ENCODE measurements at regions not wholly inside any gene's neighbourhood (a gene's known extent, or its start where the extent isn't known, plus 50 kb on each side); places are given as distances from the start of the nearest gene placed in this dataset.

DNA sequence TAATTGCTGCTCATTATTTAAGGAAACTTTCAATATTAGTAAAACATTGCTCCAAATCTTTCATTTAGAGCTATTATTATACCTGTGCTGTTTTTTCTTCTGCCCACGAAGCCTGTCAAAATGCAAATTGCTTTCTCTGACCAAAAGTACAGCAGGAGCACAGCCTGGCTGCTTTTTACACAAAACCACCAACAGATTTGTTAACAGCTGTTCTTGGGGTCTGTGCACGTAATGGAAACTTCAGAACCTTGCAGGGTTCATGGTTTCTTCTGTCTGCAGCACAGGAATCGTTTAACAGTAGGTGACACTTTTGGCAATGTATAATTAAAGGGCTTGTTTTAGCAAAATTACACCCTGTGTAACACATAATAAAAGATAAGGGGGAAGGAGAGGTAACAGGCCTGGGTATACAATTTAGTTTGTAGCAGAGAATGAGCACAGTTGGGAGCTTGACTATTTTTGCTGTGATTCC lies 447.3 kb downstream of the KCNJ3 start (continued):
- TF ChIP-seq, protein P1, sequence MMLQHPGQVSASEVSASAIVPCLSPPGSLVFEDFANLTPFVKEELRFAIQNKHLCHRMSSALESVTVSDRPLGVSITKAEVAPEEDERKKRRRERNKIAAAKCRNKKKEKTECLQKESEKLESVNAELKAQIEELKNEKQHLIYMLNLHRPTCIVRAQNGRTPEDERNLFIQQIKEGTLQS (CRISPR knock-in tag; conservative IDR thresholded peaks at IDR 0.05), result no peak

DNA sequence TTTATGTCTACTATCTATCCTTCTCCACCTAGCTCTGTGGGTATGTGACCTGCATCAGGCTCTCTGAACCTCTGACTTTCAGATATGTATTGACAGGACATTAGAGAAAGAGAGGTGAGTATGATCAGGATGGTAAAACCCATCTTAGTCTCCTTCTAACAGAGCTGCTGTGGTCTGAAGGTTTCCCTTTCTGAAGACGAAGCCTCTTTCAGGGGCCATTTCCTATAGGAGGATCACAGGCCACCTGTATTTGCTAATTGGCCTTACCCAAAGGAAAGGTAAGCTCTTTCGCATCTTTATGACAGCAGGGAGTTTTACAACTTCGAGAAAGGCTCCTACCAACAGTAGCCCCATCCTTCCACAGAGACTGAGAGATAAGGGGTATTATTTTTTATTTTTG lies 442.9 kb downstream of the KCNJ3 start:
- CTCF ChIA-PET, result no interaction called here
- no peak overlapping the region for H3K27ac Mint-ChIP-seq

DNA sequence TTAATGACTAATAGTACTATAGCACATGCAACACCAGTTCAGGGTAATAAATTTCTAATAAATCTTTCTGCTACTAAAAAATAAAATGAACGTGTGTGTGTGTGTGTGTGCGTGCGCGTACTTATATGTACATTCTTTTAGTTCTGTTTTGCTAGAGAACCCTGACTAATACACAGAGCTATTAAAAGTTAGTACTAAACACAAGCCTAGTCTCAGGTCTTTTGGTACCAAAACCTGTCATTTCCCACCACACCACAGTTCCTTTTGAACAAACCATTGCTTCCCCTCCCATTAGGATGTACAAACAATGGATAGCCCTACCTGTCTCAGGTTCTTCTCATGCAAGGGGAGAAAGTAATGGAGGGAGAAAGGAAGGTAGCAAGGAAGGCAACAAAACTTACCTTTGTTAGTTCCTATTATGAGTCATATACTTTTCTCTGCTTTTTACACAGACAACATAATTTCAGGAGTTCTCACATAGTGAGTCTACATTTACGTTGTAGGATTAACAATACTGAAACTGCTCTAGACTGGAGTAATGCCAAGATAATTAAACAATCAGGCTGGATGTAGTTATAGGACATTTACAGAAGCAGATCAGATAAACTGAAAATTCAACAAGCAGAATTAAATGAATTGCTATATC lies 427.2 kb downstream of the KCNJ3 start:
- Mint-ChIP-seq H3K4me3 (no peak overlapping the region), H3K9me3 (no peaks in the 10 kb centered on the region), H3K27me3 (ENCODE audit: low read depth) (no peaks in the 10 kb centered on the region), H3K4me1 (no peaks in the 10 kb centered on the region), H3K27ac (no peak overlapping the region), H3K36me3 (no peaks in the 10 kb centered on the region)
- POLR2A ChIA-PET, result no interaction called here
- DNase-seq (ENCODE audit: low spot score), result no peak
- no peak for ATAC-seq
- TF ChIP-seq KAT7 (CRISPR knock-in tag; IDR thresholded peaks at IDR 0.05; ENCODE audit: borderline replicate concordance) (no peak), ESRRA (CRISPR knock-in tag; IDR thresholded peaks at IDR 0.05; ENCODE audit: borderline replicate concordance) (no peak), MYBL2 (CRISPR knock-in tag; IDR thresholded peaks at IDR 0.05) (no peak)
- TF ChIP-seq, protein P2, sequence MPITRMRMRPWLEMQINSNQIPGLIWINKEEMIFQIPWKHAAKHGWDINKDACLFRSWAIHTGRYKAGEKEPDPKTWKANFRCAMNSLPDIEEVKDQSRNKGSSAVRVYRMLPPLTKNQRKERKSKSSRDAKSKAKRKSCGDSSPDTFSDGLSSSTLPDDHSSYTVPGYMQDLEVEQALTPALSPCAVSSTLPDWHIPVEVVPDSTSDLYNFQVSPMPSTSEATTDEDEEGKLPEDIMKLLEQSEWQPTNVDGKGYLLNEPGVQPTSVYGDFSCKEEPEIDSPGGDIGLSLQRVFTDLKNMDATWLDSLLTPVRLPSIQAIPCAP (CRISPR knock-in tag; IDR thresholded peaks at IDR 0.05), result no peak
- TF ChIP-seq, protein P3, sequence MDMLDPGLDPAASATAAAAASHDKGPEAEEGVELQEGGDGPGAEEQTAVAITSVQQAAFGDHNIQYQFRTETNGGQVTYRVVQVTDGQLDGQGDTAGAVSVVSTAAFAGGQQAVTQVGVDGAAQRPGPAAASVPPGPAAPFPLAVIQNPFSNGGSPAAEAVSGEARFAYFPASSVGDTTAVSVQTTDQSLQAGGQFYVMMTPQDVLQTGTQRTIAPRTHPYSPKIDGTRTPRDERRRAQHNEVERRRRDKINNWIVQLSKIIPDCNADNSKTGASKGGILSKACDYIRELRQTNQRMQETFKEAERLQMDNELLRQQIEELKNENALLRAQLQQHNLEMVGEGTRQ (CRISPR knock-in tag; IDR thresholded peaks at IDR 0.05), result no peak
- TF ChIP-seq, protein P4, sequence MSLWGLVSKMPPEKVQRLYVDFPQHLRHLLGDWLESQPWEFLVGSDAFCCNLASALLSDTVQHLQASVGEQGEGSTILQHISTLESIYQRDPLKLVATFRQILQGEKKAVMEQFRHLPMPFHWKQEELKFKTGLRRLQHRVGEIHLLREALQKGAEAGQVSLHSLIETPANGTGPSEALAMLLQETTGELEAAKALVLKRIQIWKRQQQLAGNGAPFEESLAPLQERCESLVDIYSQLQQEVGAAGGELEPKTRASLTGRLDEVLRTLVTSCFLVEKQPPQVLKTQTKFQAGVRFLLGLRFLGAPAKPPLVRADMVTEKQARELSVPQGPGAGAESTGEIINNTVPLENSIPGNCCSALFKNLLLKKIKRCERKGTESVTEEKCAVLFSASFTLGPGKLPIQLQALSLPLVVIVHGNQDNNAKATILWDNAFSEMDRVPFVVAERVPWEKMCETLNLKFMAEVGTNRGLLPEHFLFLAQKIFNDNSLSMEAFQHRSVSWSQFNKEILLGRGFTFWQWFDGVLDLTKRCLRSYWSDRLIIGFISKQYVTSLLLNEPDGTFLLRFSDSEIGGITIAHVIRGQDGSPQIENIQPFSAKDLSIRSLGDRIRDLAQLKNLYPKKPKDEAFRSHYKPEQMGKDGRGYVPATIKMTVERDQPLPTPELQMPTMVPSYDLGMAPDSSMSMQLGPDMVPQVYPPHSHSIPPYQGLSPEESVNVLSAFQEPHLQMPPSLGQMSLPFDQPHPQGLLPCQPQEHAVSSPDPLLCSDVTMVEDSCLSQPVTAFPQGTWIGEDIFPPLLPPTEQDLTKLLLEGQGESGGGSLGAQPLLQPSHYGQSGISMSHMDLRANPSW (CRISPR knock-in tag; conservative IDR thresholded peaks at IDR 0.05; ENCODE audit: low read depth), result no peak
- CTCF ChIA-PET, result no interaction called here

More for the DNA sequence above, 442.9 kb downstream of the KCNJ3 start:
- H3K4me3 Mint-ChIP-seq, result no peak overlapping the region
- DNase-seq (ENCODE audit: low spot score) (no peak), ATAC-seq (peak; percentile 51)
- peaks cover 17% of the 10 kb centered on the region for H3K4me1 Mint-ChIP-seq
- H3K36me3 Mint-ChIP-seq, result no peaks in the 10 kb centered on the region
- H3K9me3 Mint-ChIP-seq, result no peaks in the 10 kb centered on the region
- no peaks in the 10 kb centered on the region for H3K27me3 Mint-ChIP-seq (ENCODE audit: low read depth)
- POLR2A ChIA-PET, result no interaction called here
- no peak for TF ChIP-seq CBFB (CRISPR knock-in tag; IDR thresholded peaks at IDR 0.05; ENCODE audit: low read depth)
- no peak for TF ChIP-seq ZNF232 (CRISPR knock-in tag; IDR thresholded peaks at IDR 0.05)
- TF ChIP-seq ZNF416 (CRISPR knock-in tag; IDR thresholded peaks at IDR 0.05), result no peak
- no peak for TF ChIP-seq GRHL2 (CRISPR knock-in tag; IDR thresholded peaks at IDR 0.05; ENCODE audit: insufficient replicate concordance, severe bottlenecking)
- TF ChIP-seq, protein P5, sequence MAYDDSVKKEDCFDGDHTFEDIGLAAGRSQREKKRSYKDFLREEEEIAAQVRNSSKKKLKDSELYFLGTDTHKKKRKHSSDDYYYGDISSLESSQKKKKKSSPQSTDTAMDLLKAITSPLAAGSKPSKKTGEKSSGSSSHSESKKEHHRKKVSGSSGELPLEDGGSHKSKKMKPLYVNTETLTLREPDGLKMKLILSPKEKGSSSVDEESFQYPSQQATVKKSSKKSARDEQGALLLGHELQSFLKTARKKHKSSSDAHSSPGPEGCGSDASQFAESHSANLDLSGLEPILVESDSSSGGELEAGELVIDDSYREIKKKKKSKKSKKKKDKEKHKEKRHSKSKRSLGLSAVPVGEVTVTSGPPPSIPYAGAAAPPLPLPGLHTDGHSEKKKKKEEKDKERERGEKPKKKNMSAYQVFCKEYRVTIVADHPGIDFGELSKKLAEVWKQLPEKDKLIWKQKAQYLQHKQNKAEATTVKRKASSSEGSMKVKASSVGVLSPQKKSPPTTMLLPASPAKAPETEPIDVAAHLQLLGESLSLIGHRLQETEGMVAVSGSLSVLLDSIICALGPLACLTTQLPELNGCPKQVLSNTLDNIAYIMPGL (CRISPR knock-in tag; IDR thresholded peaks at IDR 0.05), result no peak
- no peak for TF ChIP-seq PRRX2 (CRISPR knock-in tag; IDR thresholded peaks at IDR 0.05)
- TF ChIP-seq NFE2L1 (CRISPR knock-in tag; IDR thresholded peaks at IDR 0.05), result no peak
- TF ChIP-seq KAT7 (CRISPR knock-in tag; IDR thresholded peaks at IDR 0.05; ENCODE audit: borderline replicate concordance), result no peak
- TF ChIP-seq CREB1 (CRISPR knock-in tag; IDR thresholded peaks at IDR 0.05), result no peak
- TF ChIP-seq, protein P6, sequence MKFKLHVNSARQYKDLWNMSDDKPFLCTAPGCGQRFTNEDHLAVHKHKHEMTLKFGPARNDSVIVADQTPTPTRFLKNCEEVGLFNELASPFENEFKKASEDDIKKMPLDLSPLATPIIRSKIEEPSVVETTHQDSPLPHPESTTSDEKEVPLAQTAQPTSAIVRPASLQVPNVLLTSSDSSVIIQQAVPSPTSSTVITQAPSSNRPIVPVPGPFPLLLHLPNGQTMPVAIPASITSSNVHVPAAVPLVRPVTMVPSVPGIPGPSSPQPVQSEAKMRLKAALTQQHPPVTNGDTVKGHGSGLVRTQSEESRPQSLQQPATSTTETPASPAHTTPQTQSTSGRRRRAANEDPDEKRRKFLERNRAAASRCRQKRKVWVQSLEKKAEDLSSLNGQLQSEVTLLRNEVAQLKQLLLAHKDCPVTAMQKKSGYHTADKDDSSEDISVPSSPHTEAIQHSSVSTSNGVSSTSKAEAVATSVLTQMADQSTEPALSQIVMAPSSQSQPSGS (CRISPR knock-in tag; IDR thresholded peaks at IDR 0.05; ENCODE audit: borderline replicate concordance, low read depth), result no peak
- TF ChIP-seq SOX15 (CRISPR knock-in tag; IDR thresholded peaks at IDR 0.05), result no peak
- no peak for TF ChIP-seq ZNF396 (CRISPR knock-in tag; IDR thresholded peaks at IDR 0.05; ENCODE audit: borderline replicate concordance)
- no peak for TF ChIP-seq ESRRA (CRISPR knock-in tag; IDR thresholded peaks at IDR 0.05; ENCODE audit: borderline replicate concordance)
- no peak for TF ChIP-seq EMX1 (CRISPR knock-in tag; IDR thresholded peaks at IDR 0.05)
- TF ChIP-seq OVOL2 (CRISPR knock-in tag; IDR thresholded peaks at IDR 0.05; ENCODE audit: borderline replicate concordance), result no peak
- TF ChIP-seq, protein P7, sequence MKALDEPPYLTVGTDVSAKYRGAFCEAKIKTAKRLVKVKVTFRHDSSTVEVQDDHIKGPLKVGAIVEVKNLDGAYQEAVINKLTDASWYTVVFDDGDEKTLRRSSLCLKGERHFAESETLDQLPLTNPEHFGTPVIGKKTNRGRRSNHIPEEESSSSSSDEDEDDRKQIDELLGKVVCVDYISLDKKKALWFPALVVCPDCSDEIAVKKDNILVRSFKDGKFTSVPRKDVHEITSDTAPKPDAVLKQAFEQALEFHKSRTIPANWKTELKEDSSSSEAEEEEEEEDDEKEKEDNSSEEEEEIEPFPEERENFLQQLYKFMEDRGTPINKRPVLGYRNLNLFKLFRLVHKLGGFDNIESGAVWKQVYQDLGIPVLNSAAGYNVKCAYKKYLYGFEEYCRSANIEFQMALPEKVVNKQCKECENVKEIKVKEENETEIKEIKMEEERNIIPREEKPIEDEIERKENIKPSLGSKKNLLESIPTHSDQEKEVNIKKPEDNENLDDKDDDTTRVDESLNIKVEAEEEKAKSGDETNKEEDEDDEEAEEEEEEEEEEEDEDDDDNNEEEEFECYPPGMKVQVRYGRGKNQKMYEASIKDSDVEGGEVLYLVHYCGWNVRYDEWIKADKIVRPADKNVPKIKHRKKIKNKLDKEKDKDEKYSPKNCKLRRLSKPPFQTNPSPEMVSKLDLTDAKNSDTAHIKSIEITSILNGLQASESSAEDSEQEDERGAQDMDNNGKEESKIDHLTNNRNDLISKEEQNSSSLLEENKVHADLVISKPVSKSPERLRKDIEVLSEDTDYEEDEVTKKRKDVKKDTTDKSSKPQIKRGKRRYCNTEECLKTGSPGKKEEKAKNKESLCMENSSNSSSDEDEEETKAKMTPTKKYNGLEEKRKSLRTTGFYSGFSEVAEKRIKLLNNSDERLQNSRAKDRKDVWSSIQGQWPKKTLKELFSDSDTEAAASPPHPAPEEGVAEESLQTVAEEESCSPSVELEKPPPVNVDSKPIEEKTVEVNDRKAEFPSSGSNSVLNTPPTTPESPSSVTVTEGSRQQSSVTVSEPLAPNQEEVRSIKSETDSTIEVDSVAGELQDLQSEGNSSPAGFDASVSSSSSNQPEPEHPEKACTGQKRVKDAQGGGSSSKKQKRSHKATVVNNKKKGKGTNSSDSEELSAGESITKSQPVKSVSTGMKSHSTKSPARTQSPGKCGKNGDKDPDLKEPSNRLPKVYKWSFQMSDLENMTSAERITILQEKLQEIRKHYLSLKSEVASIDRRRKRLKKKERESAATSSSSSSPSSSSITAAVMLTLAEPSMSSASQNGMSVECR (CRISPR knock-in tag; IDR thresholded peaks at IDR 0.05; ENCODE audit: borderline replicate concordance), result no peak
